HG02763 (cell line): ENCODE measurements at regions not wholly inside any gene's neighbourhood (a gene's known extent, or its start where the extent isn't known, plus 50 kb on each side); places are given as distances from the start of the nearest gene placed in this dataset.

ENCODE experiments used
- ATAC-seq: cut with Tn5 transposase; IDR thresholded peaks from one replicate; pipeline ENCODE4 v1.9.1; 2021; ENCODE audit warnings: mild to moderate bottlenecking, moderate library complexity; ENCODE audit not compliant: unreplicated experiment

DNA sequence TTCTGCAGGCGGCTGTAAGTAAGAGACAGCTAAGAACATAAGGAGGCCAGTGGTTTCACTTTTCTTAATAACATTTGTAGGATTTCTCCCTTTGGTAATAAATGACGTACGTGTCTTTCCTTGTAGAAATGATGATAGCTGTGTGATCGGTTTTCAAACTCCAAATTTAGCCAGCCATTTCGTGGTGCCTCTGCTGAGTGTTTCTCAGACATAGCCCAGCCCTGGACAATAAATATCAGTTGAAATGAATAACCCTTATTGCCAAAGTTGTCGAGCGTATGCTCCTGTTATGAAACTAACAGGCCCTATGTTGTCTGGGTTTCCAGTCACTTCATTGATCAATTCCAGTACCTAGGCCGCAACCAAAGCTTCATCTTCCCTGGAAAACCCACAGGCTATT is 75.0 kb upstream of the MSX2 start:
- no peak for ATAC-seq

DNA sequence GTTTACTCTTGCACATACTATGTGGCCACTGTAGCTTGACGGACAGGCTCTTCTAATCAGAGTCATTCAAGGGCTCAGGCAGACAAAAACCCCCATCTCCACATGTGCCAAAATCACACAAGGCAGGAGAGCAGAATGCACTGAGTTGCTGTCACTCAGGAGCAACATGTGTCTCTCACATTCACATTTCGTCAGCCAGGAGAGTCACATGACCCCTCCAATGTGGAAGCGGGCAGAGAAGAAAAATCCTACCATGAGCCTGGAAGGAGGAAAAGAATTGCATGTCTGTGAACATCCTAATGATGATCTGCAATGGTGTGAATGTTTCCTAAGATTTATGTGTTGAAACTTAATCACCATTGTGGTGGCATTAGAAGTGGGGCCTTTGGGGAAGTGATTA is 69.9 kb upstream of the MSX2 start:
- no peak for ATAC-seq

GRCh38 chr5:174655351-174655750 is 69.0 kb upstream of the MSX2 start:
- ATAC-seq = no peak

GRCh38 chr5:174664180-174664850 is 60.1 kb upstream of the MSX2 start:
- ATAC-seq = no peak

- ATAC-seq = no peak
These were observed 59.0 kb upstream of the MSX2 start for GRCh38 chr5:174665347-174665746.

- no peak for ATAC-seq
These were observed 56.9 kb upstream of the MSX2 start for GRCh38 chr5:174667526-174667925.

- ATAC-seq = no peak
These were observed 56.0 kb upstream of the MSX2 start for GRCh38 chr5:174668349-174668748.
